GM12872 (cell line): ENCODE measurements at regions not wholly inside any gene's neighbourhood (a gene's known extent, or its start where the extent isn't known, plus 50 kb on each side); places are given as distances from the start of the nearest gene placed in this dataset.

Source experiments
- TF ChIP-seq, protein P1 (sequence below): IDR thresholded peaks from 3 replicates; pipeline ENCODE4 v1.5.1; 2011; ENCODE audit warnings: low read depth, mild to moderate bottlenecking, low read length, moderate library complexity; ENCODE audit not compliant: insufficient read depth

DNA sequence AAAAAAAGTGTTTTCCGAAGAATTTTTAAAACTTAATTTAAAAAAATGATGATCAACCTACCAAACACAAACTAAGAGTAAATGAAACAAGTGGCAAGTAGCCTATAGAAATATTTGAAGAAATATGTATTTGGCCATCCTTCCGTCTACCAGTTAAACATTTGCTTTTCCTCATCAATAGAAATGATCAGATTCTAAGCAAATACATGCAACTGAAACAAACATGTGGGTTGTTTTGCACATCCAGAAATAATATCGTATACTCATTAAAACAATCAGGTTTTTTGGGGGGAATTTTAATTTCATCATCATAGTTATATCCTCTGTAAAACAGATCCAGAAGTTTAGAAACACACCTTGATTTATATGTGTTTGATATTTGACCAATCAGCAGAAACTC lies 1011.7 kb downstream of the GATA3 start:
- TF ChIP-seq, protein P1, sequence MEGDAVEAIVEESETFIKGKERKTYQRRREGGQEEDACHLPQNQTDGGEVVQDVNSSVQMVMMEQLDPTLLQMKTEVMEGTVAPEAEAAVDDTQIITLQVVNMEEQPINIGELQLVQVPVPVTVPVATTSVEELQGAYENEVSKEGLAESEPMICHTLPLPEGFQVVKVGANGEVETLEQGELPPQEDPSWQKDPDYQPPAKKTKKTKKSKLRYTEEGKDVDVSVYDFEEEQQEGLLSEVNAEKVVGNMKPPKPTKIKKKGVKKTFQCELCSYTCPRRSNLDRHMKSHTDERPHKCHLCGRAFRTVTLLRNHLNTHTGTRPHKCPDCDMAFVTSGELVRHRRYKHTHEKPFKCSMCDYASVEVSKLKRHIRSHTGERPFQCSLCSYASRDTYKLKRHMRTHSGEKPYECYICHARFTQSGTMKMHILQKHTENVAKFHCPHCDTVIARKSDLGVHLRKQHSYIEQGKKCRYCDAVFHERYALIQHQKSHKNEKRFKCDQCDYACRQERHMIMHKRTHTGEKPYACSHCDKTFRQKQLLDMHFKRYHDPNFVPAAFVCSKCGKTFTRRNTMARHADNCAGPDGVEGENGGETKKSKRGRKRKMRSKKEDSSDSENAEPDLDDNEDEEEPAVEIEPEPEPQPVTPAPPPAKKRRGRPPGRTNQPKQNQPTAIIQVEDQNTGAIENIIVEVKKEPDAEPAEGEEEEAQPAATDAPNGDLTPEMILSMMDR, result no peak

DNA sequence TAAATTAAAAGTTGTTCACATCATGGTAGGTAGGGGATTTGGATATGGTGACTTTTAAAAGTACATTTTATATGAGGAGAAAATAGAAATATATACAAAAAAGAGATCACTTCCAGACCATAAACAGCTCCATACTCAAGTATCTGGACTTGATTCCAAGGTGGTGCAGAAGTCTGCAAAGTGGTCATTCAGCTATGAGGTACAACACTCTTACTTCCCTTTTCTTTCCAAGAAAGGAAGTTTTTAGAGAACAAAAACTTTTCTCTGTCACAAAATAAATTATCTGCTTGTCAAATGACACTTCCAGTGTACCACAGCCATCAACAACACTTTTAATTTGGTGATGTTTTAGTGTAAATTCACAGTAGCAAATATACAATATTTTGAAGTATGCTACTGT lies 1013.5 kb downstream of the GATA3 start:
- TF ChIP-seq, protein P1, result no peak

DNA sequence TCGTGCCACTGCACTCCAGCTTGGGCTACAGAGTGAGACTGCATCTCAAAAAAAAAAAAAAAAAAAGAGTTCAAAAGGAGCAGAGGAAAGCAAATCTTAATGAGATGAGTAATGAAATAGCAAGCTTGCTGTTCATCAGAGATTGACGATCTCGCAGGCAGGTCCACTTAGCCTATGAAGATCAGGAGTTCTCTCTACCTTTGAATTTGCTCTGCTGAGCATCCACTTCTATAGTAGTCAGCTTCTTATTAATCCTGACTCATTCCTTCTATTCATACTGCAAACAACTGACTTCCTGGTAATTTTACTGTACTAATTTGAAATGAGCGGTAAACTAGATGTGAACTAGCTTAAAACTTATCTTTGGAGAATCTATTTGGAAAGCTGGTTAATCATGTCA lies 1014.6 kb downstream of the GATA3 start:
- TF ChIP-seq, protein P1, result no peak

DNA sequence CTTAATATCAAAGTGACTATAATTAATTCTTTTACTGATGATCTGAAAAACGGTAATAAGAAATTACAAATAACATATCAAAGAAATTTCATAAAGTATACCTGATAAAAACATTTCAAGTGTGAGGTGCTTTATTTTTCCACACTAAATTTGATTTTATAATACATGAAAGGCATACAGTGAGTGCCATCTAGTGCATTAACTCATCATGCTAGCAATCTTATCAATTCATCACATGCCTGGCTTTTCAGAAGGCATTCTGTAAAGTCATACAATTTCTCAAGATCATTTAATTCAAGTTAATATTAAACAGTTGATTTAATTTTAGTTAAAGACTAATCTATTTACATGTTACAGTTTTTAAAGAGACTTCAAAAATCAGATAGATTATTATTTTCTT lies 1020.9 kb downstream of the GATA3 start:
- TF ChIP-seq, protein P1, result no peak

DNA sequence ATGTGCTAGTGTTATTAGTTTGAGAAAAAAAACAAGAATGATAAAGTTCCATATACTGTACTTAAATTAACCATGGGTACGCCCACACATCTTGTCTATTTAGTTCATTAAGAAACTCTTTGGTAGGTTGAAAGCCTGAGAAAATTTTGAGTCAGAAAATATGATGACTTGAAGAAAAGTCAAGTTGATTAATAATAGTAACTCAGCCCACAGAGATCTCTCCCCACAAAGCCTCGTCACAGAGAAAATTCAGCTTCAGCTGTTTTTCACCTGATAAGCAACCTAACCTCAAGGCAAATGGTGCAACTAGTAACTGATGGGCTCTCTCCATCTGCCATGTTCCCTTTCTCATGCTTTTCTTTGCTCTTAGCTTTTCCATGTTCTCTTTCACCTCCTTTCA lies 1021.6 kb downstream of the GATA3 start:
- TF ChIP-seq, protein P1, result no peak

DNA sequence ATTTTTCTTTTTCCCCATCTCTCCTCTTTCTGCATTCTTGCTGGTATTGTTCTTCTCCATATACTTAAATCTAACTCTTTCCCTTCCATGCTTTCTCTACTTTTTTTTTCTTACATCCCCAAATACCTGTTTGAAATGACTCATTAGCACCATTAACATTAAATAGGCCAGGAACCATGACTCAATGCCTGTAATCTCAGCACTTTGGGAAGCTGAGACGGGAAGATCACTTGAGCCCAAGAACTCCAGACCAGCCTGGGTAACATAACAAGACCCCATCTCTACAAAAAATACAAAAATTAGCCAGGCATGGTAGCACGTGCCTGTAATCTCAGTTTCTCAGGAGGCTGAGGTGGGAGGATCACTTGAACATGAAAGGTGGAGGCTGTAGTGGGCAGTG lies 1026.8 kb downstream of the GATA3 start:
- TF ChIP-seq, protein P1, result no peak

DNA sequence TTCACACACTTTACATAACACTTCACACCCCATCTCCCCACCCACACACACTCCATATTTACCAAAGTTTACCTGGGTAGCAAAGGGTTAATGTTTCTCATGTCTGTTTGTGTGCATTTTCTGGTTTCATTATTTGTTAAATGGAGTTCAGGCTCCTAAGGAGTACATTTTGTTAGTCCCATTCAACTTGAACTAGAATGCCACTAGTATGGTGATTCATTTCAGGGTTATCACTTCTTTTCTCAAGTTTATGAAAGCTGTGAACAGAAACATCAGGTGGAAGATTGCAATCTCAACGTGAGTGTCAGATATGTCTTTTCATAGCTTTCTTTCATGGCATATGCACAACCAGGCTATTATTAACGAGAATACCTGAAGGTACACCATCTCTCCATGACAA lies 1027.5 kb downstream of the GATA3 start:
- TF ChIP-seq, protein P1, result no peak

DNA sequence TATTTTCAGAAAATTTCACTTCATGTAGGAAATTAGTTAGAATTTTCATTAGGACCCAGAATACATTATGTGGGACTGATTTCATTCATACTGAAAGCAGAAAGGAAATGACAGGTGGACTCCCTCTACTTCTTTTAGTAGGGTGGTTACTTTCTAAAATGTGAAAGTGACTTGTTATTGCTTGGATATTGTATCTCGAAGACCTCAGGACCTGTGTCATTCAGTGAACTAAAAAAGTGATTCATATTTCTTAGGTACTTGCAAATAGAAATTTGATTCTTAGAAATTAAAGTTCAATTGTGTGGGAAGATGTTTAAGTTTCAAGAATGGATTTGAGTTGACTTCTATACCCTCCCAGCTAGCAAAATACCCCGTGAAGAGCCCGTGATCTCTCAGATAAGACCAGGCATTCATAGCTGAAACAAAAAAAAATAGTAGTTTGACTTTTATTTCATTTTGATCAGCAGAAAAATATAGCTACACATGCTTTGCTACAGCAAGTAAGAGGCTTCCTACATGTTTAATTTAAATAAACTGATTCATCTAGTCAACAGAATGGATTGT lies 1037.1 kb downstream of the GATA3 start:
- TF ChIP-seq, protein P1, result no peak
